H1 (cell line): ENCODE measurements at regions not wholly inside any gene's neighbourhood (a gene's known extent, or its start where the extent isn't known, plus 50 kb on each side); places are given as distances from the start of the nearest gene placed in this dataset.

Source experiments
- CBX8 ChIP-seq: fragments of 300-800, 300-1000 bp; sonication (generic); IDR thresholded peaks from 2 replicates; pipeline ENCODE4 v1.7.1; 2016; ENCODE audit warnings: low read depth, low read length, borderline replicate concordance
- CEBPB ChIP-seq: IDR thresholded peaks from 2 replicates; pipeline ENCODE4 v1.6.1; 2012; ENCODE audit warnings: low read depth, low read length
- GTF2F1 ChIP-seq: IDR thresholded peaks from 2 replicates; pipeline ENCODE4 v1.6.1; 2012; ENCODE audit warnings: low read depth, low read length, improper control_type of control experiment, borderline replicate concordance
- SP4 ChIP-seq: IDR thresholded peaks from 2 replicates; pipeline ENCODE4 v1.6.1; 2012; ENCODE audit warnings: low read length, inconsistent platforms

DNA sequence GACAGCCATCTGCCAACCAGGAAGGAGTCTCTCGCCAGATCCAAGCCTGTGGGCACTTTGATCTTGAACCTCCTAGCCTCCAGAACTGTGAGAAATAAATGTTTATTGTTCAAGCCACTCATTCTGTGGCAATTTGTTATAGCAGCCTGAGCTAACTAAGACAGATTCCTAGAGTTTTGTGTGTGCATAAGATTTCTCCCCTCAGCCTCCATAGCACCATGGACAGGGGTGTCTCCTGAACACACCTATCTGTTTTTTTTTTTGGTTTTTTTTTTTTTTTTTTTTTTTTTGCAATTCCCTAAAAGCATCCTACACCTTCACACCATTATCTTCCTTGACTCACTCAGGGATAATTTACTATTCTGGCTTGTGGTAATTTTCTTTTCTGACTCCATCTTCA, 768.5 kb downstream of the NR2F2 start (continued):
- TF ChIP-seq CBX8 (no peak), CEBPB (no peak), SP4 (no peak), GTF2F1 (no peak)
- TF ChIP-seq, all 59 proteins: peak for 0
